NCI-H1694 treated with DMSO at 0.1 percent for 48 hours (cell line): ENCODE measurements at regions not wholly inside any gene's neighbourhood (a gene's known extent, or its start where the extent isn't known, plus 50 kb on each side); places are given as distances from the start of the nearest gene placed in this dataset.

Experiments
- DNase-seq: peaks from one replicate; lab custom pipeline; 2025; lab: John Stamatoyannopoulos, UW

GRCh38 chr4:60500810-60501209 is 699.3 kb upstream of the ADGRL3 start:
- DNase-seq, result no peak

DNA sequence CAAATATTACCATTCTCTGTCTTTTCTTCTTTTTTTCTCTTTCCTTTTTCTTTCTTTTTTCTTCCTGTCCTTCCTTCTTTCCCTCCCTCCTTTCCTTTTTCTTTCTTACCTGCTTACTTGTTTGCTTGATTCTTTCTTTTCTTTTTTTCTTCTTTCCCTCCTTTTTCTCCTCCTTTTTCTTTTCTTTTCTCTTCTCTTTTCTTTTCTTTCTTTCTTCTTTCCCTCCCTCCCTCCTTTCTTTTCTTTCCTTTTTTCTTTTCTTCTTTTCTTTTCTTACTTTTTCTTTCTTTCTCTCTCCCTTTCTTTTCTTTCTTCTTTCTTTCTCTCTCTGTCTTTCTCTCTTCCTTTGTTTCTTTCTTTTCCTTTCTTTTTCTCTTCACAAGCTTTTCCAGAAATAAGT is 697.4 kb upstream of the ADGRL3 start:
- DNase-seq, result no peak

DNA sequence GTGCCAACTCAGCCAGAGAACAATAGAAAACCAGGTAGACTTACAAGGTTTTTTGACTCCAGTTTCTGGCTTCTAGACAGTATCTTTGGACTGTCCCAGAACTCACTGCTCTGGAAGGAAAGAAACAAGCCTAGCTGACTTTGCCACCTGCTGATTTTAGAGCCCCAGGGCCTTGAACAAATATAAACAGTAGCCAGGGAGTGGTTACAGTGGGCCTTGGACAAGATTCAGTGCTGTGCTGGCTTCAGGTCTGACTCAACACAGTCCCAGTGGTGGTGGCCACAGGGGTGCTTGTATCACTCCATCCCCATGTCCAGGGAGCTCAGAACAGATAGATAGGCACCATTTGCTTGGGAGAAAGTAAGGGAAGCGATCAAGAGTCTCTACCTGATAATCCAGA is 694.1 kb upstream of the ADGRL3 start:
- no peak for DNase-seq

- peak; percentile 13 for DNase-seq
Observed at GRCh38 chr4:60522265-60522664, 677.9 kb upstream of the ADGRL3 start.

DNA sequence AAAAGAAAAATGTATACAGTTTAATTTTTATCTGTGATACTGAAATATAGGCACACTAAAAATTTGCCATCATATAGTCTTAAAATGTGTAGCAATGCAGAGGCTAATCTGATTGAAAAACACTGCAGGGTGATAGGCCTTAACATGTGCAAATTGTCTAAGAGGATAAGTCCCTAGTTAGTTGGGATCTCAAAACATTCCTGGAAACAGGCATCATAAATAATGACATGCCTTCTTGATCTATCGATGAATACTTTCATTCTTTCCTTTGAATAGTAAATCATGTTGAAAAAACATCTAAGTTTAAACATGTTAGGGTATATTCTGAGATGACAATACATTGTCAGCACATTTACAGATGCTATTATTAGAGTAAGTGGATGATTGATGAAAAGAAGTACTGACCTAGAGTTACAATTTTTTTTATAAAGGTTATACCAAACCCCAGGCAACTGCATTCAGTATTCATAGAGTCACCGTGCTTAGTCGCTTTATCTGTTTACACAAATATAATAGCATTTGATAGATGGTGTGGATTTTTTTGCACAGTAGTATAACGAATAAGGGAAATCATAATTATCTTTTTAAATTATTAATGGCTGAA is 668.2 kb upstream of the ADGRL3 start:
- DNase-seq, result no peak

DNA sequence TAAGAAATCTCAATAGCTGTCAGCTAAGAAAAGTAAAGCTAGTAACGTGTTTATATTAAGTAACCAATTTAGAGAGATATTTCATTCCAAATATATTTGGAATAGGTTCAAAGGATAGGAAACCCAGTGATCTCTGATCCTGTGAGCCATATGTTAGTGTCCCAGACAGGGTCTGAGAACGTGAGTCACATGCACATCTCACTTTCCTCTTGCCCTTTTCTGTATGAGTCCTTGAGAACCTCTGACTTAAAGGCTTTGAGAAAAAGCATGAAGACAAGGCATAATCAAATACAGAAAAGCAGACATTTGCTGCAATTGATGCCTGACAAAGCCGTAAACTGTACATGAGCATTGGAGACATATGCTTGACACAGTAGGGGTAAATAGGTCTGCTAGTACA is 655.1 kb upstream of the ADGRL3 start:
- no peak for DNase-seq

GRCh38 chr4:60562334-60562733 is 637.8 kb upstream of the ADGRL3 start:
- peak; percentile 54 for DNase-seq

DNA sequence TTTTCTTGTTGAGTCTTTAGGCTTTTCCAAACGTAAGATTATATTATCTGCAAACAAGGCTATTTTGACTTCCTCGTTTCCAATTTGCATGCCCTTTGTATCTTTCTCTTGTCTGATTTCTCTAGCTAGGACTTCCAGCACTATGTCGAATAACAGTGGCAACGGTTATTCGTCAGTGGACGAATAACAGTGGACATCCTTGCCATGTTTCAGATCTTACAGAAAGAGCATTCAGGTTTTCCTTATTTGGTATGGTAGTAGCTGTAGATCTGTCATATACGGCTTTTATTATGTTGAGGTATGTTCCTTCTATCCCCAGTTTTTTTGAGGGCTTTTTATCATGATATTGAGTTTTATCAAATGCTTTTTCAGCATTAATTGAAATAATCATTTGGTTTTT is 634.6 kb upstream of the ADGRL3 start:
- no peak for DNase-seq

DNA sequence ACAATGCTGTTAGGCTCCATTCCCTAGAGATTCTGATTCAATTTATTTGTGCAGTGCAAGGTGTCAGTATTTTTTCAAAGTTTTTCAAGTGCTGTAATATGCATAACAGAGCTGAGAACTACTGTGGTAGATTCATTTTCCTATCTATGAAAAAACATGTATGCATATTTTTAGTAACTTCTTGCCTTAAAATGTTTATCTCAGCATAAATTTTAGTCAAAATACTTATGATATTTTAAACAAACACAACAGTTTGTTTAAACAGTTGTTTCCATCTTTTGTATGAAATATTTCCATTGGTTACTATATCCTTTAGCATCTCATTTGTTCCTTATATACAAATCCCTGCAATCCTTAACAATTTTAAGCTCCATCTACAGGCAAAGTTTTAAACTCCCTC is 624.8 kb upstream of the ADGRL3 start:
- no peak for DNase-seq

DNA sequence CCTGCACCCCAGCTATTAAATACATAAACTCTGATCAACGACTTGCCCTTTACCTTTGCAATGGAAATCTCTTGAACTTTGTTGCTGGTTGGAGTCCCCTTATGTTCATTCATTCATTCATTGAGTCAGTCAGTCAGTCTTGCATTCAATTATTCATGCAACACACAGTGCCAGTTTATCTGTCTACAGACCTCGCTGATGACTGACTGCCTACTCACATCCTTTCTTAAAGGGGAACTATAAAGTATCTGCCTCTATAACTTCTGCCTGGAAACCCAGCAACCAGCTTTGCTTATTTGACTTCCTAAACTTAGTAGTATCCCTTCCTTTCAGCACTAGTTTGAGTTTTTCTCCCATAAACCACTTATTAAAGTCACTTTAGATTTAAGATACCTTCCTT is 620.8 kb upstream of the ADGRL3 start:
- no peak for DNase-seq

- no peak for DNase-seq
Observed at GRCh38 chr4:60581919-60582536, 618.1 kb upstream of the ADGRL3 start.

- no peak for DNase-seq
Observed at GRCh38 chr4:60588556-60588955, 611.6 kb upstream of the ADGRL3 start.

GRCh38 chr4:60589425-60589824 is 610.7 kb upstream of the ADGRL3 start:
- DNase-seq, result no peak

- no peak for DNase-seq
Observed at GRCh38 chr4:60590116-60590515, 610.0 kb upstream of the ADGRL3 start.

DNA sequence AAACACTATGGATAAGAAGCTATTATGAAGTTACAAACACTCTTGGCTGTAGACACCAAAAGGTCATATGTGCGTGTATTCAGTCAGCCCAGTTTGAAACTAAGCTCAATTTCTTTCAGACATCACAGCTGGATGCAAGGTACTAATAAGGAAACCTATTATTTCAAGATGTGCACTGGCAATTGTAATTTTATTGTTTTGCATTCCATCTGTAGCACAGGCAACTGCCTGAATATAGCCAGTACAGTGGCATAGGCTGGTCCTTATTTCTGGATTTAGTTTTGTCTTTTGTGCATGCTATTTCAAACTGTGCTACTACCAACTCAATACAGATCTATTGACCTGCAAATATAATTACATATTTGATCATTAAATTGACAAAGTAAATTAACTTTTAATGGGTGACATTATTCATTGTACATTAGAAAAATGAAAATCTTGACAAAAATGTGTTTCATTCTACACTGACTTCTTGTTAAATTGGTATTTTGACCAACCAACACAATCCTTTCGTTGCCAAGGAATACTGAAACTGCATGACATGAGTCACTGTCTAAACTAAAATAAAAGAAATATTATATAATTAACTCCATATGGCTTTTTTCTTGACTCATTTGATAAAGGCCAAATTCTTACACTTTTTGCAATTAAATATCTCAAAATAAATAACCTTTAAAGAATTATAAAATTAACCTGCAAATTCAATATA is 594.3 kb upstream of the ADGRL3 start:
- no peak for DNase-seq

GRCh38 chr4:60611762-60612496 is 588.2 kb upstream of the ADGRL3 start:
- no peak for DNase-seq

- DNase-seq, result no peak
Observed at GRCh38 chr4:60617731-60618130, 582.4 kb upstream of the ADGRL3 start.

GRCh38 chr4:60619531-60620305 is 580.4 kb upstream of the ADGRL3 start:
- no peak for DNase-seq

GRCh38 chr4:60637976-60638375 is 562.1 kb upstream of the ADGRL3 start:
- DNase-seq, result no peak

DNA sequence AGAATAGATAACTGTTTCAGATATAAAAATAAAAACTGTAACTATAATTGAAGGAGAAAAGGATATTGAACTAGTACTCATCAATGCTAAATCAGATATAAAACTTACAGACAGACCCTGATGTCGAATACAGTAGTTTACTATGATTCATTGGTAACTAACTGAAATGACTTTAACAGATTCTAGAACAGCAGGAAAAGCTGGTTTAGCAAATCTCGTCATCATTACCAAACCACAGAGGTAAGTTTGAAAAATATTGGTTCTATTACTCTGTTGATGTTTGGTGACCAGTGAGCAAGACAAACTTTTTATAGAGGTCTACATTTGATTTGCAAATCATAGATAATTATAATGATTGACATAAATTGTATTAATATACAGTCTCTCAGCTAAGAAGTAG is 551.4 kb upstream of the ADGRL3 start:
- no peak for DNase-seq

GRCh38 chr4:60652933-60653332 is 547.2 kb upstream of the ADGRL3 start:
- DNase-seq, result no peak

- DNase-seq, result no peak
Observed at GRCh38 chr4:60655356-60655755, 544.8 kb upstream of the ADGRL3 start.
